ENCODE measurements at regions not wholly inside any gene's neighbourhood (a gene's known extent, or its start where the extent isn't known, plus 50 kb on each side); places are given as distances from the start of the nearest gene placed in this dataset.

GRCh38 chr1:219782311-219782710 is 146.0 kb downstream of the SLC30A10 start:
- Mint-ChIP-seq H3K9me3 (ENCODE audit: low read depth) (no peaks in the 10 kb centered on the region), H3K27me3 (no peaks in the 10 kb centered on the region), H3K36me3 (ENCODE audit: insufficient read depth) (no peaks in the 10 kb centered on the region), H3K4me3 (ENCODE audit: low read depth) (no peak overlapping the region), H3K4me1 (ENCODE audit: low read depth) (peaks cover 10% of the 10 kb centered on the region), H3K27ac (no peak overlapping the region)
- no peak for DNase-seq (ENCODE audit: low spot score, unreplicated experiment)
- no peak for TF ChIP-seq CTCF (IDR thresholded peaks at IDR 0.05; ENCODE audit: unreplicated experiment)

- no peak for DNase-seq (ENCODE audit: low spot score, unreplicated experiment)
- Mint-ChIP-seq H3K9me3 (ENCODE audit: low read depth) (no peaks in the 10 kb centered on the region), H3K27me3 (no peaks in the 10 kb centered on the region), H3K27ac (no peak overlapping the region), H3K4me1 (ENCODE audit: low read depth) (peaks cover 13% of the 10 kb centered on the region), H3K36me3 (ENCODE audit: insufficient read depth) (no peaks in the 10 kb centered on the region), H3K4me3 (ENCODE audit: low read depth) (no peak overlapping the region)
- TF ChIP-seq CTCF (IDR thresholded peaks at IDR 0.05; ENCODE audit: unreplicated experiment), result no peak
Measured at GRCh38 chr1:219781491-219781890, 146.9 kb downstream of the SLC30A10 start.

- no peak for TF ChIP-seq CTCF (IDR thresholded peaks at IDR 0.05; ENCODE audit: unreplicated experiment)
- DNase-seq (ENCODE audit: low spot score, unreplicated experiment), result no peak
- H3K9me3 Mint-ChIP-seq (ENCODE audit: low read depth), result no peaks in the 10 kb centered on the region
- H3K27ac Mint-ChIP-seq, result no peak overlapping the region
- H3K27me3 Mint-ChIP-seq, result no peaks in the 10 kb centered on the region
- no peak overlapping the region for H3K4me3 Mint-ChIP-seq (ENCODE audit: low read depth)
- peaks cover 2% of the 10 kb centered on the region for H3K4me1 Mint-ChIP-seq (ENCODE audit: low read depth)
- no peaks in the 10 kb centered on the region for H3K36me3 Mint-ChIP-seq (ENCODE audit: insufficient read depth)
Measured at GRCh38 chr1:219778793-219779369, 149.5 kb downstream of the SLC30A10 start.

GRCh38 chr1:219778110-219778509 is 150.2 kb downstream of the SLC30A10 start:
- Mint-ChIP-seq H3K9me3 (ENCODE audit: low read depth) (no peaks in the 10 kb centered on the region), H3K27me3 (no peaks in the 10 kb centered on the region), H3K36me3 (ENCODE audit: insufficient read depth) (no peaks in the 10 kb centered on the region), H3K4me3 (ENCODE audit: low read depth) (no peak overlapping the region), H3K4me1 (ENCODE audit: low read depth) (peaks cover 2% of the 10 kb centered on the region), H3K27ac (no peak overlapping the region)
- DNase-seq (ENCODE audit: low spot score, unreplicated experiment), result no peak
- no peak for TF ChIP-seq CTCF (IDR thresholded peaks at IDR 0.05; ENCODE audit: unreplicated experiment)

GRCh38 chr1:219774386-219774785 is 154.0 kb downstream of the SLC30A10 start:
- peaks cover 2% of the 10 kb centered on the region for H3K4me1 Mint-ChIP-seq (ENCODE audit: low read depth)
- peaks cover under 1% of the 10 kb centered on the region for H3K9me3 Mint-ChIP-seq (ENCODE audit: low read depth)
- no peaks in the 10 kb centered on the region for H3K27me3 Mint-ChIP-seq
- H3K27ac Mint-ChIP-seq, result no peak overlapping the region
- no peak for DNase-seq (ENCODE audit: low spot score, unreplicated experiment)
- no peaks in the 10 kb centered on the region for H3K36me3 Mint-ChIP-seq (ENCODE audit: insufficient read depth)
- H3K4me3 Mint-ChIP-seq (ENCODE audit: low read depth), result no peak overlapping the region
- TF ChIP-seq CTCF (IDR thresholded peaks at IDR 0.05; ENCODE audit: unreplicated experiment), result no peak
